Eye (tissue), 1 donor: ENCODE measurements at regions not wholly inside any gene's neighbourhood (a gene's known extent, or its start where the extent isn't known, plus 50 kb on each side); places are given as distances from the start of the nearest gene placed in this dataset.
"Not testable (repeated sequence)": the region's sequence is repeated elsewhere in the genome, so short reads cannot be mapped to it uniquely, and the experiment has no call there.

Experiments
- DNase-seq: peaks from one replicate; pipeline ENCODE4 v3.0.0-alpha.2; 2015

GRCh38 chr11:44454666-44455065 is 110.8 kb upstream of the CD82 start:
- no peak for DNase-seq

GRCh38 chr11:44456544-44457300 is 108.7 kb upstream of the CD82 start:
- no peak for DNase-seq

- DNase-seq, result no peak
Observed at GRCh38 chr11:44457862-44458261, 107.6 kb upstream of the CD82 start.

- DNase-seq, result no peak
Observed at GRCh38 chr11:44463751-44464150, 101.7 kb upstream of the CD82 start.

GRCh38 chr11:44464741-44465140 is 100.7 kb upstream of the CD82 start:
- no peak for DNase-seq

GRCh38 chr11:44466531-44467205 is 98.8 kb upstream of the CD82 start:
- DNase-seq, result peak; percentile 33

GRCh38 chr11:44467413-44467812 is 98.0 kb upstream of the CD82 start:
- no peak for DNase-seq

GRCh38 chr11:44467931-44468330 is 97.5 kb upstream of the CD82 start:
- no peak for DNase-seq

GRCh38 chr11:44468345-44468988 is 97.0 kb upstream of the CD82 start:
- no peak for DNase-seq

GRCh38 chr11:44469412-44469811 is 96.1 kb upstream of the CD82 start:
- DNase-seq, result no peak

- DNase-seq, result peak; percentile 67
Observed at GRCh38 chr11:44470854-44471253, 94.6 kb upstream of the CD82 start.

GRCh38 chr11:44471603-44472002 is 93.9 kb upstream of the CD82 start:
- no peak for DNase-seq

- DNase-seq, result no peak
Observed at GRCh38 chr11:44472916-44473315, 92.5 kb upstream of the CD82 start.

GRCh38 chr11:44474702-44475101 is 90.8 kb upstream of the CD82 start:
- no peak for DNase-seq

GRCh38 chr11:44475114-44475686 is 90.3 kb upstream of the CD82 start:
- no peak for DNase-seq

- not testable (repeated sequence) for DNase-seq
Observed at GRCh38 chr11:44482338-44482737, 83.1 kb upstream of the CD82 start.

GRCh38 chr11:44483919-44484610 is 81.4 kb upstream of the CD82 start:
- peak; percentile 42 for DNase-seq

GRCh38 chr11:44488165-44488965 is 77.1 kb upstream of the CD82 start:
- DNase-seq, result no peak

- no peak for DNase-seq
Observed at GRCh38 chr11:44493383-44493782, 72.1 kb upstream of the CD82 start.

- no peak for DNase-seq
Observed at GRCh38 chr11:44493930-44494329, 71.5 kb upstream of the CD82 start.

GRCh38 chr11:44494785-44495184 is 70.7 kb upstream of the CD82 start:
- no peak for DNase-seq

- no peak for DNase-seq
Observed at GRCh38 chr11:44496391-44496790, 69.1 kb upstream of the CD82 start.
